Heart right ventricle (tissue), 16 donors: ENCODE measurements at regions not wholly inside any gene's neighbourhood (a gene's known extent, or its start where the extent isn't known, plus 50 kb on each side); places are given as distances from the start of the nearest gene placed in this dataset.

ENCODE experiments used
- ATAC-seq, 8 donors: fragments of 200-7000 bp; cut with Tn5 transposase; one replicate each; pipeline ENCODE4 v1.9.1; 2020; ENCODE audit warnings: mild to moderate bottlenecking in 8 of 8, moderate library complexity in 8 of 8, moderate number of reproducible peaks in 1 of 8
- DNase-seq, 2 donors: peaks; one replicate each; pipeline ENCODE4 v3.0.0-alpha.2; 2020
- H3K27ac ChIP-seq, 10 donors: fragments of 200-600 bp; sonication (generic) in 2 of 10; one replicate each; pipeline versions ENCODE4 v1.5.0 to v1.8.0; 2020 to 2022; ENCODE audit warnings: mild to moderate bottlenecking in 3 of 10
- H3K27me3 ChIP-seq, 7 donors: fragments of 200-600 bp; one replicate each; pipeline ENCODE4 v1.8.0; 2021 to 2022; ENCODE audit warnings: mild to moderate bottlenecking in 2 of 7
- H3K36me3 ChIP-seq, 9 donors: fragments of 200-600 bp; sonication (generic) in 1 of 9; one replicate each; pipeline versions ENCODE4 v1.5.0 to v1.8.0; 2020 to 2022; ENCODE audit warnings: mild to moderate bottlenecking in 2 of 9
- H3K4me1 ChIP-seq, 9 donors: fragments of 200-600 bp; sonication (generic) in 1 of 9; one replicate each; pipeline versions ENCODE4 v1.5.0 to v1.8.0; 2020 to 2022; ENCODE audit warnings: mild to moderate bottlenecking in 4 of 9
- H3K4me3 ChIP-seq, 10 donors: fragments of 200-600 bp; sonication (generic) in 2 of 10; one replicate each; pipeline versions ENCODE4 v1.5.0 to v1.8.0; 2020 to 2022; ENCODE audit warnings: mild to moderate bottlenecking in 7 of 10, moderate library complexity in 2 of 10
- H3K9me3 ChIP-seq, 11 donors: fragments of 200-600 bp in 10 of 11; sonication (generic) in 2 of 11; one replicate each; pipeline versions ENCODE4 v1.5.0 to v1.8.0; 2013 to 2022; ENCODE audit warnings: mild to moderate bottlenecking in 2 of 11, control low read depth in 1 of 11, moderate library complexity in 1 of 11
- WGBS, 2 donors: extraction: QIAGEN DNeasy Blood & Tissue Kit; methylation state at CpG; one replicate each; pipeline ENCODE4 v1.1.7; 2013; ENCODE audit warnings: inconsistent platforms in 1 of 2; 5-methylcytosine and 5-hydroxymethylcytosine counted together
- intact Hi-C, 10 donors: fragments of 100-400 bp; cut with DNase I; formaldehyde crosslinking; loops; one replicate each; pipeline versions ENCODE4 v1.11.1 to v1.14.2; 2022
- TF ChIP-seq, protein P1 (sequence below), 9 donors: fragments of 200-600 bp; sonication (generic) in 2 of 9; IDR thresholded peaks; one replicate each; pipeline versions ENCODE4 v1.5.0 to v1.8.0; 2021 to 2022; ENCODE audit warnings: antibody characterized with exemption in 9 of 9, mild to moderate bottlenecking in 5 of 9, moderate library complexity in 1 of 9
- donor health status: Arrhythmogenic right ventricular cardiomyopathy.
- donor health status: ischemic (EF 13 %, LVEDD 7.1; RV severe dilation, severe dysfunction).
- donor health status: healthy with polysubstance abuse.
- donor health status: DM: no; HTN: yes; CAD: no.
- donor health status: DM: no; HTN: no; CAD: no.
- donor health status: ischemic (EF 25% LVEDD 6.9; RV normal size, moderate dysfunction).
- donor health status: ischemic (EF 25% LVEDD 5.7; RV mildly dilated, moderate dysfunction).
- donor health status: healthy.
- donor health status: DM: yes; HTN: yes; CAD: no.
- donor health status: Ischemic cardiomyopathy.
- donor health status: ischemic (EF 35%, LVEDD 5.7; RV mildly dilated, moderate dysfunction).
- donor health status: nonischemic (EF 11% LVEDD 7.7; RV severe dilation, severe dysfunction).
- donor health status: DM: yes; HTN: yes; CAD: no.
- donor health status: PGD.
- donor health status: ischemic (EF 29% LVEDD 5.4; RV normal size, mild dysfunction).
- donor health status: nonischemic (EF 23%, LVEDD 6.1; RV moderate dilation, normal function).

- no peaks in the 10 kb centered on the region for H3K4me1 ChIP-seq
- TF ChIP-seq, protein P1, sequence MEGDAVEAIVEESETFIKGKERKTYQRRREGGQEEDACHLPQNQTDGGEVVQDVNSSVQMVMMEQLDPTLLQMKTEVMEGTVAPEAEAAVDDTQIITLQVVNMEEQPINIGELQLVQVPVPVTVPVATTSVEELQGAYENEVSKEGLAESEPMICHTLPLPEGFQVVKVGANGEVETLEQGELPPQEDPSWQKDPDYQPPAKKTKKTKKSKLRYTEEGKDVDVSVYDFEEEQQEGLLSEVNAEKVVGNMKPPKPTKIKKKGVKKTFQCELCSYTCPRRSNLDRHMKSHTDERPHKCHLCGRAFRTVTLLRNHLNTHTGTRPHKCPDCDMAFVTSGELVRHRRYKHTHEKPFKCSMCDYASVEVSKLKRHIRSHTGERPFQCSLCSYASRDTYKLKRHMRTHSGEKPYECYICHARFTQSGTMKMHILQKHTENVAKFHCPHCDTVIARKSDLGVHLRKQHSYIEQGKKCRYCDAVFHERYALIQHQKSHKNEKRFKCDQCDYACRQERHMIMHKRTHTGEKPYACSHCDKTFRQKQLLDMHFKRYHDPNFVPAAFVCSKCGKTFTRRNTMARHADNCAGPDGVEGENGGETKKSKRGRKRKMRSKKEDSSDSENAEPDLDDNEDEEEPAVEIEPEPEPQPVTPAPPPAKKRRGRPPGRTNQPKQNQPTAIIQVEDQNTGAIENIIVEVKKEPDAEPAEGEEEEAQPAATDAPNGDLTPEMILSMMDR (IDR thresholded peaks at IDR 0.05): no peak
- 93 to 96% methylated on average over 2 of the region's 2 CpGs for WGBS, 2 donors
- no peak overlapping the region for H3K4me3 ChIP-seq
- no peaks in the 10 kb centered on the region for H3K27me3 ChIP-seq
- peaks cover 0 to 4% (median 0%) of the 10 kb centered on the region in 11 donors for H3K9me3 ChIP-seq
- intact Hi-C loops: no loop called here
- ATAC-seq: no peak
- no peak overlapping the region for H3K27ac ChIP-seq
- no peak for DNase-seq
- no peaks in the 10 kb centered on the region for H3K36me3 ChIP-seq
Measured at GRCh38 chr5:18630458-18631045, 996.3 kb downstream of the TAF11L14 start.

DNA sequence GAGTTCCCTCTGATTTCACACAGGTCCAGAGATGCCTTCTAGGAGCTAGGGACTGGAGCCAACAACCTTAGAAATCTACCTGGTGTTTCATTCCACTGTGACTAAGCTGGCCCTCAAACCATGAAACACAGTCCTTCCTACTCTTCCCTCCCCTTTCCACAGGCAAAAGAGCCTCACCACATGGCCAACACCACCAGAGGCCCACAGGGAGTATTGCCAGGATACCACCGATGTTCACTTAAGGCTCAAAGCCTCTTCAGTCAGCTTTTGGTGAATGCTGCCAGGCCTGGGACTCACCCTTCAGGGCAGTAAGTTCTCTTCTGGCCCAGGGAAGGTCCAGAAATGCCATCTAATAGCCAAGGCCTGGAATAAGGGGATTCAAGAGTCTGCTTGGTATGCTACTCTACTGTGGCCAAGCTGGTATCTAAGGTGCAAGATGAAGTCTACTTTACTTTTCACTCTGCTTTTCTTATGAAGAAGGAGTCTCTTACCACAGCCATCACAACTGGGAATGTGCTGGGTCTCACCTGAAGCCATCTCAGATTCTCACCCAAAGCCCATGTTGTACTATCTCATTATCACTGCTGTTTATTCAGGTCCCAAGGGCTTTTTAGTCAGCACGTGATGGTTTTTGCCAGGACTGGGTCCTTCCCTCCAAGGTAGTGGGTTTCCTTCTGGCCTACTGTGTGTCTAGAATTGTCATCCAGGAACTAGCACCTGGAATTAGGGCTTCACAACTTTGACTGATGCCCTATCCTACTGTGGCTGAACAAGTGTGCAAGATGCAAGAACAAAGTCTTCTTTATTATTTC lies 1018.4 kb downstream of the TAF11L14 start:
- ATAC-seq: no peak
- DNase-seq: no peak

DNA sequence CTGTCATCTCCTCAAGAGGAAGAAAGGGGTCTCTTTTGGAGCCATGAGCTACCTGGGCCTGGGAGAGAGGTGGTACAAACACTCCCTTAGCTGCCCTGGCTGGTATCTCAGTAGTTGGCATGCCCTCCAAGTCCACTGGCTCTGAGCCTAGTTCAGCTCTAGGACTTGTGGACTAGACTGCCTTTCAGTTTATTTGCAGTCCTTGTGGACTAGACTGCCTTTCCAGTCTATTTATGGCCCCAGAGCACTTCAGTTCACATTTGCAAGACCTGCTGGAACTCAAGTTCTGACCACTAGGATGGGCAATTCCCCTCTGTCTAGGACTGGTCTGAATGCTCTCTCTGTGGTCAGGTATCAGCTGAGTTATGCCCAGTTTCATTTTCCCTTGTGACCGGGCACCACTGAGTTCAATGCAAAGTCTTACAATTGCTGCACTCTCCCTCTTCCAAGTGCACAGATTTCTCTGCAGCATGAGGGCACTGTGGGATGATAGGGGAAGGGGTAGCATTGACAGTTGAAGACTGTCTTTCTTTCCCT lies 1019.0 kb downstream of the TAF11L14 start:
- H3K9me3 ChIP-seq: peaks cover 0 to 15% (median 0%) of the 10 kb centered on the region in 11 donors
- DNase-seq (no peak), ATAC-seq (no peak)
- H3K27me3 ChIP-seq: no peaks in the 10 kb centered on the region
- TF ChIP-seq, protein P1 (IDR thresholded peaks at IDR 0.05): no peak
- no peak overlapping the region for H3K4me3 ChIP-seq
- H3K36me3 ChIP-seq: no peaks in the 10 kb centered on the region
- no peak overlapping the region for H3K27ac ChIP-seq
- intact Hi-C loops: no loop called here
- H3K4me1 ChIP-seq: no peaks in the 10 kb centered on the region
- 96% methylated on average over 1 of the region's 1 CpG for WGBS, 2 donors

More for the DNA sequence above, 1018.4 kb downstream of the TAF11L14 start:
- intact Hi-C loops: no loop called here
- H3K27me3 ChIP-seq: no peaks in the 10 kb centered on the region
- no peaks in the 10 kb centered on the region for H3K36me3 ChIP-seq
- TF ChIP-seq, protein P1 (IDR thresholded peaks at IDR 0.05): no peak
- no peak overlapping the region for H3K4me3 ChIP-seq
- peaks cover 0 to 22% (median 2%) of the 10 kb centered on the region in 11 donors for H3K9me3 ChIP-seq
- no peaks in the 10 kb centered on the region for H3K4me1 ChIP-seq
- no peak overlapping the region for H3K27ac ChIP-seq
- 89 to 93% methylated on average over 2 of the region's 2 CpGs for WGBS, 2 donors

DNA sequence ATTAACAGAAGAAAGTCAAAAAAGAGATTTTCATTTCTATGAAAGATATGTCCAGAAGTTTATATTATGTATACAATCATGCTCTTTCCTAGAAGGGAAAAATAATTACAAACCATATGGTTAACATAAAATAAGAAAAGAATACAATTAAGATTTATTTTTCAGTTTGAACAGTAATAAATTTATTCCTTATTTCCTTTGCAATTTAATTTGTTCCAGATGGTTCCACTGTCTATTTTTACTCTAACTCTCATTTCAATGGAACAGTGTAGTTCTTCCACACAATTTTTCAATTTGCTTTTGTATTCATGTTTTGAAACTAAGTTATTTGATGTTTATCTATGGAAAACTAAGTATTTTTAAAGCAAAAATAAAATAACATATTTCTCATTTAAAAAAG lies 1026.3 kb downstream of the TAF11L14 start:
- Histone ChIP-seq H3K4me3 (no peak overlapping the region), H3K4me1 (no peaks in the 10 kb centered on the region), H3K9me3 (peaks cover 0 to 6% (median 0%) of the 10 kb centered on the region in 11 donors), H3K27ac (no peak overlapping the region), H3K27me3 (no peaks in the 10 kb centered on the region), H3K36me3 (no peaks in the 10 kb centered on the region)
- no peak for ATAC-seq
- TF ChIP-seq, protein P1 (IDR thresholded peaks at IDR 0.05): no peak
- intact Hi-C loops: no loop called here
- no peak for DNase-seq
